ENCODE measurements at regions not wholly inside any gene's neighbourhood (a gene's known extent, or its start where the extent isn't known, plus 50 kb on each side); places are given as distances from the start of the nearest gene placed in this dataset.

DNA sequence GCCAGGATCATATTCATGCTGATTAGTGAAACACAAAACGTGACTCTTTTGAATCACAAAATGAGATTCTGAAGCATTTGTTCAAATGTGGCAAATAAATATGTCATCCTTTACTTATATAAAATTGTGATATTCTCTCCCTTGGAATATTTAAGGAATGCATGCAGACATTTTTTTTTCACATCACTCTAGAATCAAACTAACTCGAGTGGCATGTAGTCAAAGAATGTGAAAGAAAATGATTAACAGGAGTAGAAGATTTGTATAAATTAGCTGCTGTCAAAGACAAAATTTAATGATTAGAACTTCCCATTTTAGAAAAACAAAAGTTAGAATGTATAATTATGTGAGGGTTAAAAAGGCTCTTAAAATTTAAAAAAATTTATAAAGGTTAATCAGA, 721.0 kb upstream of the FAM98A start:
- H3K9me2 ChIP-seq (replicated peaks; ENCODE audit: low read length), result no peaks in the 10 kb centered on the region
- H3F3A ChIP-seq (ENCODE audit: low read length, unreplicated experiment), result no peaks in the 10 kb centered on the region

GRCh38 chr2:34317797-34318196, 718.7 kb upstream of the FAM98A start:
- Histone ChIP-seq H3K27ac (ENCODE audit: low read length) (no peak overlapping the region), H3K9me2 (replicated peaks; ENCODE audit: low read length) (no peaks in the 10 kb centered on the region), H2AFZ (ENCODE audit: low read length) (no peak overlapping the region), H3K27me3 (ENCODE audit: low read length) (peaks cover 12% of the 10 kb centered on the region; the same call in 1 of the 2 replicates), H3K4me1 (ENCODE audit: insufficient read depth, low read length) (no peaks in the 10 kb centered on the region), H4K20me1 (ENCODE audit: low read length) (no peaks in the 10 kb centered on the region), H3K9ac (ENCODE audit: low read length) (no peak overlapping the region), H3K9me3 (ENCODE audit: low read length) (no peaks in the 10 kb centered on the region), H3K4me2 (ENCODE audit: low read length) (no peak overlapping the region), H3F3A (ENCODE audit: low read length, unreplicated experiment) (no peaks in the 10 kb centered on the region), H3K79me2 (ENCODE audit: low read length) (no peaks in the 10 kb centered on the region), H3K36me3 (ENCODE audit: low read depth, low read length) (no peaks in the 10 kb centered on the region), H3K4me3 (ENCODE audit: low read length) (no peak overlapping the region)
- no peak for ATAC-seq
- TF ChIP-seq CTCF (conservative IDR thresholded peaks at IDR 0.05; ENCODE audit: low read depth, low read length) (no peak), EZH2phosphoT487 (IDR thresholded peaks at IDR 0.05; ENCODE audit: borderline replicate concordance, low read length) (no peak), EZH2 (IDR thresholded peaks at IDR 0.05; ENCODE audit: low read length, unreplicated experiment) (no peak)
- intact Hi-C loops (cut with micrococcal nuclease), result no loop called here
- POLR2A ChIA-PET (ENCODE audit: unreplicated experiment), result no interaction called here
- DNase-seq, result no peak
- no TSS peak for BruUV-seq (replicated peaks)
- CTCF ChIA-PET, result no interaction called here

More for the DNA sequence above, 721.0 kb upstream of the FAM98A start:
- CTCF ChIA-PET, result no interaction called here
- Histone ChIP-seq H4K20me1 (ENCODE audit: low read length) (no peaks in the 10 kb centered on the region), H3K79me2 (ENCODE audit: low read length) (no peaks in the 10 kb centered on the region), H3K36me3 (ENCODE audit: low read depth, low read length) (no peaks in the 10 kb centered on the region), H3K4me2 (ENCODE audit: low read length) (no peak overlapping the region), H3K27me3 (ENCODE audit: low read length) (peaks cover 12% of the 10 kb centered on the region; the same call in 1 of the 2 replicates), H2AFZ (ENCODE audit: low read length) (no peak overlapping the region), H3K4me1 (ENCODE audit: insufficient read depth, low read length) (no peaks in the 10 kb centered on the region), H3K4me3 (ENCODE audit: low read length) (no peak overlapping the region), H3K9ac (ENCODE audit: low read length) (no peak overlapping the region), H3K9me3 (ENCODE audit: low read length) (no peaks in the 10 kb centered on the region), H3K27ac (ENCODE audit: low read length) (no peak overlapping the region)
- TF ChIP-seq EZH2 (IDR thresholded peaks at IDR 0.05; ENCODE audit: low read length, unreplicated experiment) (no peak), CTCF (conservative IDR thresholded peaks at IDR 0.05; ENCODE audit: low read depth, low read length) (no peak), EZH2phosphoT487 (IDR thresholded peaks at IDR 0.05; ENCODE audit: borderline replicate concordance, low read length) (no peak)
- POLR2A ChIA-PET (ENCODE audit: unreplicated experiment), result no interaction called here
- no peak for ATAC-seq
- intact Hi-C loops (cut with micrococcal nuclease), result no loop called here
- no peak for DNase-seq
- no TSS peak for BruUV-seq (replicated peaks)

GRCh38 chr2:34316788-34317187, 717.7 kb upstream of the FAM98A start:
- no peak for ATAC-seq
- Histone ChIP-seq H4K20me1 (ENCODE audit: low read length) (no peaks in the 10 kb centered on the region), H3K9me2 (replicated peaks; ENCODE audit: low read length) (no peaks in the 10 kb centered on the region), H3K9ac (ENCODE audit: low read length) (no peak overlapping the region), H3K4me2 (ENCODE audit: low read length) (no peak overlapping the region), H3K79me2 (ENCODE audit: low read length) (no peaks in the 10 kb centered on the region), H3F3A (ENCODE audit: low read length, unreplicated experiment) (no peaks in the 10 kb centered on the region), H2AFZ (ENCODE audit: low read length) (no peak overlapping the region), H3K27me3 (ENCODE audit: low read length) (peaks cover 12% of the 10 kb centered on the region; the same call in 1 of the 2 replicates), H3K36me3 (ENCODE audit: low read depth, low read length) (no peaks in the 10 kb centered on the region), H3K4me1 (ENCODE audit: insufficient read depth, low read length) (no peaks in the 10 kb centered on the region), H3K4me3 (ENCODE audit: low read length) (no peak overlapping the region), H3K27ac (ENCODE audit: low read length) (no peak overlapping the region), H3K9me3 (ENCODE audit: low read length) (no peaks in the 10 kb centered on the region)
- intact Hi-C loops (cut with micrococcal nuclease), result no loop called here
- DNase-seq, result no peak
- POLR2A ChIA-PET (ENCODE audit: unreplicated experiment), result no interaction called here
- CTCF ChIA-PET, result no interaction called here
- TF ChIP-seq EZH2 (IDR thresholded peaks at IDR 0.05; ENCODE audit: low read length, unreplicated experiment) (no peak), CTCF (conservative IDR thresholded peaks at IDR 0.05; ENCODE audit: low read depth, low read length) (no peak), EZH2phosphoT487 (IDR thresholded peaks at IDR 0.05; ENCODE audit: borderline replicate concordance, low read length) (no peak)
- no TSS peak for BruUV-seq (replicated peaks)
